OCI-LY1 (cell line): ENCODE measurements at regions not wholly inside any gene's neighbourhood (a gene's known extent, or its start where the extent isn't known, plus 50 kb on each side); places are given as distances from the start of the nearest gene placed in this dataset.

ENCODE experiments used
- EZH2 ChIP-seq: fragments of 200-600 bp; sonication (generic), shearing (Covaris generic); IDR thresholded peaks from 2 replicates; pipeline ENCODE4 v1.8.0; 2017; ENCODE audit warnings: borderline replicate concordance, mixed run types, mild to moderate bottlenecking, antibody characterized with exemption, low read length, moderate library complexity, mixed read lengths
- TF ChIP-seq, protein P1 (sequence below): fragments of 200-600 bp; sonication (generic), shearing (Covaris generic); IDR thresholded peaks from 2 replicates; pipeline ENCODE4 v1.5.1; 2017; ENCODE audit warnings: mild to moderate bottlenecking, antibody characterized with exemption, low read length, moderate library complexity, mixed read lengths

DNA sequence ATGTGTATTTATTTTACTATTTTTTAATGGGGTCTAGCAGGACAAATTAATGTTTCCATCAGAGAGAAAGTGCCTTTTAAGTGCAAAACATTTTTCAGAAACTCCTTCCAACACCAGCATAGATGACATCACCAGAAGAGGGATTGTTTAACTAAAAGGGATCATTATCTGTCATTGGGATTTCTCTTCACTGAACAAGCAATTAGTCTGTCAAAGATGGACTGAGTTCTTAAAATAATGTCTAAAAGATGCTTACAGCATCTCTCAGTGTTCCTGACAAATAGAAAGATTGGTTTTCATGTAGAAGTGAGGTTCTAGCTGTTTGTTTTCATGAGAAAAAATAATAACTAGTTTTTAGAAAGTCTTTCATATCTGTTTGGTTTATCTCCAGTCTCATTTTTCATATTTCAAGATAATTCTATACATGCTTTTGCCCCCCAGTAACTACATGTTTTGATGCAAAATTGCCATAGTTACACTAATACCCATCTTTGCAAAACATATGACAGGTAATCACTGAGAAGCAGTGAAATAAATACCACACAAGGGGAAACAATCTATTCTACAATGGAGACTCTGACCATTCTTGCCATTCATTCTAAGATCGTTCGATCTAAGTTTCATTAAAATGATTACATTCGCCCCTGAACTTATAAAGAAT lies 850.3 kb downstream of the GALC start:
- TF ChIP-seq, protein P1, sequence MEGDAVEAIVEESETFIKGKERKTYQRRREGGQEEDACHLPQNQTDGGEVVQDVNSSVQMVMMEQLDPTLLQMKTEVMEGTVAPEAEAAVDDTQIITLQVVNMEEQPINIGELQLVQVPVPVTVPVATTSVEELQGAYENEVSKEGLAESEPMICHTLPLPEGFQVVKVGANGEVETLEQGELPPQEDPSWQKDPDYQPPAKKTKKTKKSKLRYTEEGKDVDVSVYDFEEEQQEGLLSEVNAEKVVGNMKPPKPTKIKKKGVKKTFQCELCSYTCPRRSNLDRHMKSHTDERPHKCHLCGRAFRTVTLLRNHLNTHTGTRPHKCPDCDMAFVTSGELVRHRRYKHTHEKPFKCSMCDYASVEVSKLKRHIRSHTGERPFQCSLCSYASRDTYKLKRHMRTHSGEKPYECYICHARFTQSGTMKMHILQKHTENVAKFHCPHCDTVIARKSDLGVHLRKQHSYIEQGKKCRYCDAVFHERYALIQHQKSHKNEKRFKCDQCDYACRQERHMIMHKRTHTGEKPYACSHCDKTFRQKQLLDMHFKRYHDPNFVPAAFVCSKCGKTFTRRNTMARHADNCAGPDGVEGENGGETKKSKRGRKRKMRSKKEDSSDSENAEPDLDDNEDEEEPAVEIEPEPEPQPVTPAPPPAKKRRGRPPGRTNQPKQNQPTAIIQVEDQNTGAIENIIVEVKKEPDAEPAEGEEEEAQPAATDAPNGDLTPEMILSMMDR, result no peak
- no peak for TF ChIP-seq EZH2
